NCI-H1105 treated with DMSO at 0.1 percent for 48 hours (cell line): ENCODE measurements at regions not wholly inside any gene's neighbourhood (a gene's known extent, or its start where the extent isn't known, plus 50 kb on each side); places are given as distances from the start of the nearest gene placed in this dataset.

Experiments used
- DNase-seq: peaks from one replicate; lab custom pipeline; 2025; lab: John Stamatoyannopoulos, UW

DNA sequence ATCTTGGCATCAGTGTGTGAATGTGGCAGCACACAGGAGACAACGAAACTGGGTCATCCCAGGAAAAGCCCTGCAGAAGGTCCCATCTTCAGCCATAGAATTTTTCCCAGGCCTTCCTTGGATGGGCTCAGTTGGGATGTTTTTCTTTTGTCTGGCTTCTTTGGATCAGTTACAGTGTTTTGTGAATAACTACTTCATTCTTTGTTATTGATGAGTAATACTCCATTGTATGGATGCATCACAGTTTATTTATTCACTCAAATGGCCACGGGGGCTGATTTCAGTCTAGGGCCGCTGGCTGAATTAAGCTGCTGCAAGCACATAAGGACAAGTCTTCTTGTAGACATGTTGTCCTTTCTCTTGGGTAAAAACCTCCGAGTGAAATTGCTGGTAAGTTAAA lies 81.3 kb upstream of the CD93 start:
- no peak for DNase-seq

DNA sequence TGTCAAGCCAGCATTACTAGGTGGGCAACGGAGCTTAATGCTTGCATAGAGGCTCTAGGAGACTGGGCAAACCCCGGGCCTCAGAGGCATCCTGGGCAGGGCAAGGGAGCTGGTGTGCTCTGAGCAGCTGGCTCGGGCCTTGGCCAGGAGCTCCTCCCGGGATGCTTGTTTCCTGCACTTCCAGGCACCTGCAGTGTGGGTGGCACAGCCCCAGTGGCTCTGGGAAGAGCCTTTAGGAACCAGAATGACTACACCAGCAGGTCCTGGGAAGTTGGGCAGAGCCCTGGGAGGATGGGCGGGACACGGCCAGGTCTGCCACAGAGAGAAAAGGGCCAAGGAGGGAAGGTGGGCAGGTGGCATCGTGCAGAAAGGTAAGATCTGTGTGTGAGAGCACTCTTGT lies 80.4 kb upstream of the CD93 start:
- DNase-seq = no peak

DNA sequence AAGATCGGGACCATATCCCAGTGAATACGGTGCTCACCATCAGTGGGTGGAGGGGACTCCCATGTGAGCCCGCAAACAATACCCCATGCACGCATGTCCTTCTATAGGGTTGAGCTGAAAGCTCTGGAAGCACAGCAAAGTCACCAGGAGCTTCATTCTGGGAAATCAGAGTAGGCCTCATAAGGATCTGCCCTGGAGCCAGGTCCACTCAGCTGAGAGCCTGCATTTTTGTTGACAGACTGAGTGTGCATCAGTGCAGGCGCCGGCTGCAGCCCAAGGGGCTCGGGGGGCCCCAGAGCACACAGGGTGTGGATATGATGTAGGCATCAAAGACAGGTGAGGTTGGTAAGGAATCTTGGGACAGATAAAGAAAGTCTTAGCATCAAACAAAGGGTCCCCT lies 79.8 kb upstream of the CD93 start:
- no peak for DNase-seq

DNA sequence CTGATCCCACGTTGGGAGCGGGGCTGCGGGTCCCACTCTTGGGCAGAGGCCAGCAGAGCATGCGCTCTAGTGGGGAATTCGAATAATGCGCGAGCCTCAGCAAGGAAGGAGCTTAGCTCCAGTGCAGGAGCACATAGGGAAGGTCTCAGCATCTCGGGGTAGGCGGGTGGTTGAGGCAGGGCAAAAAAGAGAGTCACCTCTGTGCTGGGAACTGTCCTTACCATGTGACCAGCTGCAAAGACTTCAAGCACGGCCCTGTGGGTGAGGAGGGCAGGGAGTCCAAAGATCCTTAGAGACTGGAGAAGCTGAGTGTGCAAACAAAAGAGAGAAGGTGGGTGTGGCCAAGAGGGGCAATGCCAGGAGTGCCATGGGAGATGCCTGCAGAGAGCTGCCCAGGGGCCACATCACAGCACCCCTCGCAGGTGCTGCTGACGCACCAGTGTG lies 79.2 kb upstream of the CD93 start:
- no peak for DNase-seq

DNA sequence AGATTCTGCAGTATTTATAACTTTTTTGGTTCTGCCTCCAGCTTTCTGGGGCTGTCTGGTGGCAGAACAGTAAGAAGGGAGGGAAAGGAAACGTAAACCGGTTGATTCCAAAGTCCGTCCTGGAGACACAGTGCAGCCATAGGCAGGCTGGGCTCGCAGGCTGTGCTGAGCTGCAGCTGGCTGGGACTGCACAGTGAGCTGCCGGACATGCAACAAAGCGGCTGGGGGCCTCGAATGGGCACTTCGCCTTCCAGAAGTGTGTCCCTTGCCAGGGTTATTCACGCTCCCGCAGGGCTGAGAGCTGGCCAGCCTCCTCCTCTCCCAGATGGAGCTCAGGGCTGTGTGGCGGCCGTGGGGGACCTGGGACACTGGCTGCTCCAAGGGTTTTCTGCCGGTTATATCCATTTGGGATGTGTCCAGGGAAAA lies 78.1 kb upstream of the CD93 start:
- DNase-seq = no peak

DNA sequence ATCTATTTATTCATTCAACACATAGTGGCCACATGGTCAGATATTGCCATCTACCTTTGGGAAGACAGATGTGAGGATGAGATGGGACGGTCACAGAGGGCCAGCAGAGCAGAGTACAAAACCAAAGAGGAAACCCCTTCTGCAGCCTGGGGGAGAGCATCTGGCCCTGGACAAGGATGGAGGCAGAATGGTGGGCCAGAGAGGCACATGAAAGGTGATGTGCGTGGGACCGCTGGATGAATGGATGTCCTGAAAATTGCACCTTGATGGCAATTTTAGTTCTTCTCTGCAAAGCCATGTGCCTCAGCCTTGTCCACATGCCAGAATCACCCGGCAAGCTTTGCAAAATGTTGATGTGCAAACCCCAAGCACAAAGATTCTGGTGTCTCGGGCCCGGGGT lies 77.4 kb upstream of the CD93 start:
- no peak for DNase-seq

DNA sequence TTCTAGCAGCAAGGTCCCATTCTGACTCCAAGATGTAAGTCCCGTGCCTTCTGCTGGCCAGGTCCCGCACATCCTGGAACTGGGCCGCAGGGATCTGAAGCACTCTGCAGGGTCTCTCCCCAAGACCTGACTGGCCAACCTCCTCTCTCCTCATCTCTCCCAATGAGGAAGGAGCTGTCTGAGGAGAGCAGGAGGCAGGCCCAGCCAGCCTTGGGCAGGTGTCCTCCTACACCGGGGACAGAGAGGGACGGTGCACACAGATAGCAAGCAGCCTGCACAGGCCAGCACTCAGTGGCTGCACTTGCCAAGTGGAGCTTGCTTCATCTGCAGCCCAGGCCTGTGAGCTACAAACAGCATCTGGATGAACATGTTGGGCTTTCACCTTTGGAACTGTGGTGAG lies 76.8 kb upstream of the CD93 start:
- DNase-seq = no peak

DNA sequence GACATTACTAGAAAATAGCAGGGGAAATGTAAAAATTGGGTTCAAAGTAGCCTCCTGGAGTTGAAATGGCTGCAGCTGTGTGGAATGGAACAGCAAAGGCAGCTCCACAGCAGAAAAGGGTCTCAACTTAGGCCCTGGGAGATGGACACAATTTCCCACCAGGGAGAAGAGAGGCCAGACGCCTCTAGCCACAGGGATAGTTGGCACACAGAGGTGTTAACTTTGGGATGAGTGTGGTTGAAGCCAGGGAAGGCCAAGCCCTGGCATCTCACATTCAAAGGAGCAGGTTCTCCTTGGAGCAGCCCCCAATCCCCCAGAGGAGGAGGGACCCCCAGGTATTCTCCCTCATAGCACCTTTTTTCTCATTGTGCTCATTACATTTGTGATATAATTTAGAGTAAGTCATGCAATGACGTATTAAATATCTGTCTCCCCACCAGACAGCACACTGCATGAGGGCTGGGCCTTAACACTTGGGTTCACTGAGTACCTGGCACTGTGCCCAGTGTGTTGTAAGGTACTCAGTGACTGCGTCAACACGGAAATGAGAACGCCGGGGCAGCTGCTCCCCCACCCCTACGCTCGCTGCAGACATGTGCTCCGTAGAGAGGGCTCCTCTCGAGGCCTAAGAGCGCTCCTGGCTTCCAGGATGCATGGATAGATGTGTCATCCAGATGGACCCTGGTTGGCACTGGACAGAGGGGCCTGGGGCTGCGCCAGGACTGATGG lies 76.0 kb upstream of the CD93 start:
- peak; percentile 81 for DNase-seq

DNA sequence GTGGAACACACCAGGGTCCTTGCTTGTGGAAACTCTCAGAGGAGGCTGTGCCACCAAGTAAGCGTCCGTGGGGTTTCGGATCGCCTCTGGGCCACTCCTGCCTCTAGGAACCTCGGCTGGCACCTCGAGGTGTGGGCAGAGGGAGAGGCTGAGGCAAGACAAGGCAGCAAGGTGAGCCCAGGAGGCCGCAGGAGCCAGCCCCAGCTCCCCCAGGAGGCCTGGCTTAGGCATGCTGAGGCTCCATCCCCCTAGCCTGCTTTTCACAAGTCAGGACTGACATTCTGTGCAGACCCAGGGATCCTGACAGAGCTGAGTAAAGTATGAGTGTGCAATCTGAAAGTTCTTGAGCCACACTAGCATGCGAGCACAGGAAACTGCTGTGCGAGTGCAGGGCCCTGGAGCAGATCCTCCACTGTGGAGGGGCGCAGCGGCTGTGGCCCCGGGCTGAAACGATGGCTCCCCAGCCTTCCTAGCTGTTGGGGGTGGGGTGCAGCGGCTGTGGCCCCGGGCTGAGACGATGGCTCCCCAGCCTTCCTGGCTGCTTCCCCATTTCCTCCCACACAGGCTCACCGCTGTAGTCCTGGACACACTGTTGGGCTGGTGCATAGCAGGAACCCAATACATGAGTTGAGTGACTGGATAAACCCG lies 75.2 kb upstream of the CD93 start:
- no peak for DNase-seq

DNA sequence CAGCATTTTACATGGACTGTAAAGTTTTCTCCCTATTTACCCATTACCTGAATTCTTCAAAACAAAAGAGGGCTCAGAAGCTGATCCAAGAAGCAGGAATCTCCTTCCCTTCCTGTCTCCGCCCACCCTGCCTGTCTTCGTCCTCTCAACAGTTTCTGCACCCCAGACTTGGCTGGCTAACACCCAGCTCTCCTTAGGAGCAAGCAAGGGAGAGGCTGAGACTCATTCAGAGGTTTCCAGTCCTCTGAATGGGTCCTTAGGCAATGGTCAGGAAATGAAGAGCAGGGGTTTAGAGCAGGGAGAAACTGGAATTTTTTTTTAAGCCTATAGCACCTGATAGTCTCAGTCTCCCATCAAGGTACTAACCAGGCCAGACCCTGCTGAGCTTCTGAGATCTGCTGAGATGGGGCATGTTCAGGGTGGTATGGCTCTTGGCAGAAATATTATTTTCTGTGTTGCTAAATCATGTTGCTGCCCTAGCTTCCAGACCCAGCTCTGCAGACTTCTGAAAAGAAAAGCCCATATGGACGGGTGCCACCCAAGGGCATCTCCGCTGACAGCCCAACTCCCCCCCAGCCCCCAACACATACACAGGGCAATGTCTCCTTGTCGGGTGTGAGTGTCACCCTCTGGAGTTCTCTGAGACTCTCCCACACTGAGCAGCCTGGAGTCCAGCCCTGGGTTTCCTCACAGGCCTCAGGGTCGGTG lies 74.6 kb upstream of the CD93 start:
- DNase-seq = no peak

DNA sequence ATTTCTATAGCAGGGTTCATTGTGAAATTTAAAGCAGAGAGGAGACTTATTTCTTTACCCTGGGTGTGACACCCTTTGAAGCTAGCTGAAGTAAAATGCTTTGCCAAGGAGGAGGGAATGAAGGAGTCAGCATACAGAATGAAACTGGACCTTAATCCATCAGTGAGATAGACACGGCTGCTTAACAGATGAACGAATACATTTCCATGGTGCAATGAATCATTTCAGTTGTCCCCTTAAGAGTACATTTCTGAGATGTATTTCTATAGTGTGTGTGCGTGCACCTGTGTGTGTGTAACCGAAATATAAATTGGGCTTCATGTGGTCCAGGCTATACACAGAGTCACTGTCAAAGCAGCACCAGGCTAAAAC lies 73.8 kb upstream of the CD93 start:
- no peak for DNase-seq

DNA sequence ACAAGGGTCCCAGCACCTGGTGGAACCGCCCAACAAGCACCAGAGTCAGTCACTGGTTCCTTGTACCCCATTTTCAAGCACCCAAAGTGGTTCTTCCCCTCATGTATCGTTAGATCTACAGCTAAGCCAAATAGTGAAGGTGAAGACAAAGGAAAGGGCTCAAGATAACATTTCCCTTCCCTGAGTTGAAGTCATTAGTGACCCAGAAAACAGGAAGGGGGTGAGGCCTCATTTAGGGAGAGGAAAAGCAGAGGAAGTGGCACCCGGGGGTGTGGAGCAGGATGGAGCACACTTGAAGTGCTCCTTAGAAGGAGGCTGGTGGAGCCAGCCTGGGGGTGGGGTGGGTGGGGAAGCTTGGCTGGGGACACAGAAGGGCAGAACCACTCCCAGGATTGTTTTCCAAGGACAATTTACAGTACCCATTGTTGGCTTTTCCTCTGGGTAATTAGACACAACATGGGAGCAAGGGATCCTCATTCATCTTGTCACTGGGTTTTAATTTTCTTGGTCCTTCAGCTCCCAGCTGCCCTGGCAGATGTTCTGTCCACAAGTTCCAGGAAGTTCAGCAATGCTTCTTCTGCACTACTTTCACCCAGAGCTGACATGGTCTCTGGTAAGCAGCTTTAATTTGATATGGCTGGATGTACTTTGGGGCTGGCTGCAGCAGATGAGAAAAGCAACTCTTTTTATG lies 73.3 kb upstream of the CD93 start:
- DNase-seq = no peak

DNA sequence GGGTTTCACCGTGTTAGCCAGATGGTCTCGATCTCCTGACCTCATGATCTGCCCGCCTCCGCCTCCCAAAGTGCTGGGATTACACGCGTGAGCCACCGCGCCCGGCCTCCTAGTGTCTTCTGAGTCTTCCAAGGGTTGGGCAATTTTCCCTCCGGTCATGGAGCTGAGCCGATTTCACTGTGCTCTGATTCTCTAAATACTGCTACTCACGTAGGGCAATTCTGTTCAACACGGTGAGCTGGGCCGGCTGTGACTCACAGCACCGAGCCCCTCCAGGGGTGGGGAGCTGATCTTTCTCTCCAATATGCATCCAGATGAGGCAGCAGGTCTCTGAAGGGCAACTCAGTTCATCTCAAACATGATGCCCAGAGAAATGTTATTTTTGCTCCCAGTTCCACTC lies 71.6 kb upstream of the CD93 start:
- no peak for DNase-seq

DNA sequence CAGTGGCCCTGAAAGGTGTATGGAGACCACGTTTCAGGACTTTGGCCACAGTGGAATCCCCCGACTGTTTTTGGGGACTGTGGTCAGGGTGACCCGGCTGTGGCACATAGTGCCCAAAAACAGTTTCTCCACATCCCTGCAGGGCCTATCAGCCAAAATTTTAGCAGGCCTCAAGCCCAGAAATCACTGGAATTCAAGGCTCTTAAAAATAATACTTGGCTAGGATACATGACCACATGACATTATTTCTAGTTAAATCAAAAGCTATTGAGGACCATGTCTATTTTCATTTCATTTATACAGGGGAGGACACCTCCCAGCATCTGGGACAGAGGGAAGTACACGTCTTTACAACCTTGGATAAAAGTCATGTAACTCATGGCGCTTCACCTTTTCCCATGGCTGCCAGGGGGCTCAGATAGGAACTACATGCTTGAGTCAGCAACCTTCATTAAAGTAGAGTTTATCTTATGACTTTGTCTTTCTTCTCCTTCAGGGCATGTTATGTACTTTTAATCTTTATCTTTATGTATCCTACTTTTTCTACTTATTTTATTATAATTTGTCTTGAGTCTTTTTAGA lies 70.8 kb upstream of the CD93 start:
- no peak for DNase-seq

DNA sequence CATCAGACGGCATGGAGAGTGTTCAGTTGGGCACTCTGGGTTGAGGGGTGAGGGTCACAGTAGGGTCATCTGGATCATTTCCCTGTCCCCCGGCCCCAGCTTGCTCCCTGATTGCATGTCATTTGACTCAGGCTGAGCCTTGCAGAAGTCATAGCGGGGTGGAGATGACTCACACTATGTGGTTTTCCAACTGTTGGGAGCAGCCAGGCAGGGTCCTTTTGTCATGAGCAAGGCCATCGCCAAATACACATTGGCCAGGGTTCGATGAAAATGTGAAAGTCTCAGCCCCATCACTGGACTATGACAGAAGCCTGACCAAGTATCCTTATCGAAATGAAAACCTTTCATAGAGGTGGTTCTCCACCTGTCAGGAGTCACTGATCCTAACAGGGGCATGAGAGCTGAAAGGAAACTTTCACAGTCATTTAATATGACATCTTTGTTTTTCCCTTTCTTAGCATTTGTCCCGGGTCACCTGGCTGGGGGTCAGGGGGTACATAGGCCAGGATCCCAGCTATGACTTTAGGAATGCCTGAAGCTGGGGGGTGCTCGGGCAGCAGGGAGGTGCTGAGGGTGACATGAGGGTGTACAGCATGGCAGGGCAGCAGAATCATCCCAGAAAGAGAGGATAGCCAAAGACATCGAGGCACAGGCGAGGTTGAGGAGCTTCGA lies 70.2 kb upstream of the CD93 start:
- DNase-seq = no peak

DNA sequence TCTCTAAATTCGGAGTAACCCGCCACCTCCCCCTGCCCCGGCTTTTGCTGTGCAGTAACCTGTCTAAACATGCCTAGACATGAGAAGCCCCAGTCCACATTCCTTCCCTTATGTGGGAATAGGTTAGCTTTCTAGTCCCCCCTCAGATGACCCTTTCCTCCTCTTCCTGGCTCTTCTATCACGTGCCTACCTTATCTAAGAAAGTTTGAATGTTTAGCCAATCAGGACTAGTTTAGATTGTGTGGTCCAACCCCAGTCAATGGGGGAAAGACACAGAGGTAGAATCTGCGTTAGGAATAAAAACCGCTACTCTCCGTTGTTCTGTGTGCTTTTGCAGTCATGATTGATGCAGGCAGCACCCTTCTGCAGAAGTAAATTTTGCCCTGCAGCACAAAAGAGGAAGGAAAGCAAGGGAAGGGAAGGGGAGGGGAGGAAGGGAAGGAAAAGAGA lies 69.0 kb upstream of the CD93 start:
- no peak for DNase-seq

DNA sequence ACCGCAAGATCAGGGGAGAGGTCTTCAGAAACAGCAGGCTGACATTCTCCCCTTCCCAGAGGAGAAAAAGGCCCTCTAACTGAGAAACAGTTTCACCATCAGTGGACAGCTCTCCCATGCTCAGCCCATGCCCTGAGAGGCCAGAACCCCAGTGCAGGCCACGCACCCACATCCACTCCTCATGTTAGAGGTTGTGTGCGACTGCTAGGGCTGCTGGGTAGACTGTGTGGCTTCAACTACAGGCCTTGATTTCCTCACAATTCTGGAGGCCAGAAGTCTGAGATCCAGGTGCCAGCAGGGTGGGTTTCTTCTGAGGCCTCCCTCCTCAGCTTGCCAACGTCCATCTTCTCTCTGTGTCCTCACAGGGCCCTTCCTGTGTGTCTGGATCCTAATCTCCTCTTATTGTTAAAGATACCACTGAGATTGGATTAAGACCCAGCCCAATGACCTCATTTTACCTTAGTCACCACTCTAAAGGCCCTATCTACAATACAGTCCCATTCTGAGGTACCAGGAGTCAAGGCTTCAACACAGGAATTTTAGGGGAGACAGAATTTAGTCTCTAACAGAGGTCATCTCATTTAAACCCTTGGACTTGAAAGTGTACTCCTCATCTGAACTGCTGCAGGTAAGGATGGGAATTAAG lies 67.7 kb upstream of the CD93 start:
- DNase-seq = no peak

DNA sequence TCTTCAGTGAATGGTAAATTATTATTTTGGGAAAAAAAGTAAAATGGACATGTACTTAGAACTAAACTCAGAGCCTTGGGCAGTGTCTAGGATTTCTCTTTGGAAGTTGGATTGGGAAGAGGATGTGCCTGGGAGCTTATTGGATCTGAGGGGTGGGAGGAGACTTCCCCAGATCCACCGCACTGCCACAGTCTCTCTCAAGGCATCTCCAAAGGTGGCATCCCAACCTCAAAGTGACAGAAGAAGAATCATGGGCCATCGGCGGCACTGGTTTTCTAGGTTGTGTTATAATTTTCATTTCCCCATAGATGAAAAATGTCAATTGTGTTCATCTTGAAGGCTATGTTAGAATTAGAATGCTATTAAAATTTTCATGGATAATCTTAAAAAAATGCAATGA lies 66.8 kb upstream of the CD93 start:
- DNase-seq = no peak

DNA sequence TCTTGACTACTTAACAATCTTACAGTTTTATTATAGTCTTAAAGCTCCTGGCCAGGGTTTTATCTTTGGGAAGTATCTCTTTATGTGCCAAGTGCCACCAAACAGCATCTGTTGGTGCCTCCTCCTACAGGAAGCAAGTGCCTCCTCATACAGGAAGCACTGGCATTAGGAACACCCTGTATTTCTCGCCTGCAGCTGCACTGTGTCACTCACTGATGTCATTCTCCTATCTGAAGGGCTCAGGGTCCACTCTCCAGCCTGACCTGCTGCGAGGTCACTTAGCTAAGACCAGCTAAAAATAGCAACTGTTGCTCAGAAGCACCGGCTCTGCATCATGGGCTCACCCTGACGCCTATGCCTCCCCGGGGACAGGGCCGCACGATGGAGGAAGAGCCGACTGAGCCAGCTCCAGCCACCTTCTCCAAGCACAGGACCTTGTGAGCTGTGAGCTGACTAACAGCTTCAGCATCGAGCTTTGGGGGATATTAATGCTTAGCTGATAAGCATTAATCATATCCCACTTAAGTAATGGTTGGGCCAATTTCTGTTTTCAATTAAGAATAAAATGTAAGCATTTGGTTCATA lies 66.3 kb upstream of the CD93 start:
- DNase-seq = no peak

DNA sequence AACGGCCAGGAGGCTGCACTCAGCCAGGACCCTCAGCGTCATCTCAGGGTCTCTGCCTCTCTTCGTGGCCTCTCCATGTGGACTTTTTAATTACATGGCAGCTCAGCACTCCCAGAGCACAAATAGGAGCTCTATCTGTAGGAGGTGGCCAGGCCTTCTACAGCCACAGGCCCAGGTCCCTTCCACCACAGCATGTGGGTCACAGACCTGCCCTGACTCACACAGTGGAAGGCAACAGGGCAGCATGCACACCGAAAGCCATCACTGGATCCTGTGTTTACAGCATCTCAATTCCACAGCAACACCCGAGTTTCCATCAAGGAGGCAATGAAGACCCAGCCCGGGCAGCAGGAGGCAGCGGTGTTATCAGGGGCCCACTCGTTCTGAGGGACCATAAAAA lies 65.8 kb upstream of the CD93 start:
- no peak for DNase-seq
